ENCODE measurements at regions not wholly inside any gene's neighbourhood (a gene's known extent, or its start where the extent isn't known, plus 50 kb on each side); places are given as distances from the start of the nearest gene placed in this dataset.

DNA sequence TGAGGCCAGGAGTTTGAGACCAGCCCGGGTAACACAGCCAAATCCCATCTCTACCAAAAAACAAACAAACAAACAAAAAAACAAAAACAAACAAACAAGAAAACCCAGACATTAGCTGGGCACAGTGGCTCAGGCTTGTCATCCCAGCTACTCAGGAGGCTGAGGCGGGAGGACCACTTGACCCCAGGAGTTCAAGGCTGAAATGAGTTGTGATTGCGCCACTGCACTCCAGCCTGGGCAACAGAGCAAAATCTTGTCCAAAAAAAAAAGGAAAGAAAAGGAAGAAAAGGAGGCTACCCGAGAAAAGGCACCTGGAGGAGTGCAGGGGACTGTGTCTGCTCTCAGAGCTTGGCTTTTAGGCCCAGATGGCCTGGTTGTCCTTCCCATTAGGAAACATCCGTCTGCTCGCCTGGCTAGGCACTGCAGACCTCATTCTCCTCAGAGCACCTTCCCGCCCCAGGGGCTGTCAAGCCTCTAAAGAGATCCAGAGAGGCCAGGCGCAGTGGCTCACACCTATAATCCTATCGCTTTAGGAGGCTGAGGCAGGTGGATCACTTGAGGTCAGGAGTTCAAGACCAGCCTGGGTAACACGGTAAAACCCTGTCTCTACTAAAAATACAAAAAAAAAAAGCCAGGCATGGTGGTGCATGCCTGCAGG, 185.3 kb upstream of the IER5L start:
- TF ChIP-seq, protein P1, sequence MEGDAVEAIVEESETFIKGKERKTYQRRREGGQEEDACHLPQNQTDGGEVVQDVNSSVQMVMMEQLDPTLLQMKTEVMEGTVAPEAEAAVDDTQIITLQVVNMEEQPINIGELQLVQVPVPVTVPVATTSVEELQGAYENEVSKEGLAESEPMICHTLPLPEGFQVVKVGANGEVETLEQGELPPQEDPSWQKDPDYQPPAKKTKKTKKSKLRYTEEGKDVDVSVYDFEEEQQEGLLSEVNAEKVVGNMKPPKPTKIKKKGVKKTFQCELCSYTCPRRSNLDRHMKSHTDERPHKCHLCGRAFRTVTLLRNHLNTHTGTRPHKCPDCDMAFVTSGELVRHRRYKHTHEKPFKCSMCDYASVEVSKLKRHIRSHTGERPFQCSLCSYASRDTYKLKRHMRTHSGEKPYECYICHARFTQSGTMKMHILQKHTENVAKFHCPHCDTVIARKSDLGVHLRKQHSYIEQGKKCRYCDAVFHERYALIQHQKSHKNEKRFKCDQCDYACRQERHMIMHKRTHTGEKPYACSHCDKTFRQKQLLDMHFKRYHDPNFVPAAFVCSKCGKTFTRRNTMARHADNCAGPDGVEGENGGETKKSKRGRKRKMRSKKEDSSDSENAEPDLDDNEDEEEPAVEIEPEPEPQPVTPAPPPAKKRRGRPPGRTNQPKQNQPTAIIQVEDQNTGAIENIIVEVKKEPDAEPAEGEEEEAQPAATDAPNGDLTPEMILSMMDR (IDR thresholded peaks at IDR 0.05 in 8 of 11, conservative IDR thresholded peaks at IDR 0.05 in 3 of 11): no peak
- TF ChIP-seq POLR2A (IDR thresholded peaks at IDR 0.05) (no peak), POLR2AphosphoS5 (IDR thresholded peaks at IDR 0.05) (no peak)
